Skeletal muscle satellite cell (primary cell): ENCODE measurements at regions not wholly inside any gene's neighbourhood (a gene's known extent, or its start where the extent isn't known, plus 50 kb on each side); places are given as distances from the start of the nearest gene placed in this dataset.
"Not testable (repeated sequence)": the region's sequence is repeated elsewhere in the genome, so short reads cannot be mapped to it uniquely, and the experiment has no call there.

Source experiments
- H3K27me3 ChIP-seq: 2 replicates; pipeline ENCODE4 v1.7.0; 2013; ENCODE audit warnings: low read length; ENCODE audit not compliant: control insufficient read depth, insufficient read depth
- H3K36me3 ChIP-seq: 2 replicates; pipeline ENCODE4 v1.7.0; 2013; ENCODE audit warnings: mild to moderate bottlenecking, control low read depth, low read length; ENCODE audit not compliant: insufficient read depth
- H3K4me1 ChIP-seq: 2 replicates; pipeline ENCODE4 v1.7.0; 2013; ENCODE audit warnings: low read length; ENCODE audit not compliant: control insufficient read depth, insufficient read depth
- H3K4me2 ChIP-seq: 2 replicates; pipeline ENCODE4 v1.7.0; 2013; ENCODE audit warnings: mild to moderate bottlenecking, low read length
- H3K4me3 ChIP-seq: 2 replicates; pipeline ENCODE4 v1.7.0; 2013; ENCODE audit warnings: low read length
- H3K9ac ChIP-seq: 2 replicates; pipeline ENCODE4 v1.7.0; 2013; ENCODE audit warnings: mild to moderate bottlenecking, low read depth, low read length, moderate library complexity
- H3K9me3 ChIP-seq: replicated peaks from 2 replicates; pipeline ENCODE4 v1.7.0; 2013; ENCODE audit warnings: mild to moderate bottlenecking, control low read depth, low read length

- not testable (repeated sequence) for H3K4me2 ChIP-seq, H3K9me3 ChIP-seq, H3K9ac ChIP-seq, H3K4me3 ChIP-seq, H3K27me3 ChIP-seq, H3K4me1 ChIP-seq, H3K36me3 ChIP-seq
Measured at GRCh38 chrX:124181515-124181914, 150.9 kb upstream of the TEX13D start.

GRCh38 chrX:124190440-124190839, 142.0 kb upstream of the TEX13D start:
- no peak overlapping the region for H3K4me3 ChIP-seq
- H3K9ac ChIP-seq: no peak overlapping the region
- no peaks in the 10 kb centered on the region for H3K9me3 ChIP-seq
- H3K36me3 ChIP-seq: no peaks in the 10 kb centered on the region
- peaks cover 5% of the 10 kb centered on the region for H3K4me1 ChIP-seq
- no peaks in the 10 kb centered on the region for H3K27me3 ChIP-seq
- no peak overlapping the region for H3K4me2 ChIP-seq

- Histone ChIP-seq H3K4me3 (no peak overlapping the region), H3K27me3 (no peaks in the 10 kb centered on the region), H3K36me3 (no peaks in the 10 kb centered on the region), H3K4me2 (peak overlapping the region; percentile 28), H3K9me3 (peaks cover 3% of the 10 kb centered on the region), H3K4me1 (peaks cover 5% of the 10 kb centered on the region), H3K9ac (peak overlapping the region; percentile 32)
Measured at GRCh38 chrX:124194199-124194598, 138.3 kb upstream of the TEX13D start.

- Histone ChIP-seq H3K4me2 (peak overlapping the region; percentile 28), H3K9ac (peak overlapping the region; percentile 32), H3K36me3 (no peaks in the 10 kb centered on the region), H3K27me3 (no peaks in the 10 kb centered on the region), H3K4me1 (peaks cover 5% of the 10 kb centered on the region), H3K9me3 (peaks cover 3% of the 10 kb centered on the region), H3K4me3 (no peak overlapping the region)
Measured at GRCh38 chrX:124194901-124195300, 137.6 kb upstream of the TEX13D start.

GRCh38 chrX:124203311-124203710, 129.1 kb upstream of the TEX13D start:
- H3K36me3 ChIP-seq: no peaks in the 10 kb centered on the region
- H3K4me1 ChIP-seq: no peaks in the 10 kb centered on the region
- no peaks in the 10 kb centered on the region for H3K27me3 ChIP-seq
- no peak overlapping the region for H3K4me3 ChIP-seq
- no peak overlapping the region for H3K4me2 ChIP-seq
- peaks cover 7% of the 10 kb centered on the region for H3K9me3 ChIP-seq
- H3K9ac ChIP-seq: no peak overlapping the region

- peaks cover 3% of the 10 kb centered on the region for H3K9me3 ChIP-seq
- H3K4me3 ChIP-seq: no peak overlapping the region
- H3K27me3 ChIP-seq: no peaks in the 10 kb centered on the region
- no peak overlapping the region for H3K4me2 ChIP-seq
- H3K36me3 ChIP-seq: no peaks in the 10 kb centered on the region
- no peak overlapping the region for H3K9ac ChIP-seq
- H3K4me1 ChIP-seq: no peaks in the 10 kb centered on the region
Measured at GRCh38 chrX:124208660-124209059, 123.8 kb upstream of the TEX13D start.

- no peaks in the 10 kb centered on the region for H3K36me3 ChIP-seq
- H3K9me3 ChIP-seq: peaks cover 3% of the 10 kb centered on the region
- H3K27me3 ChIP-seq: no peaks in the 10 kb centered on the region
- H3K9ac ChIP-seq: no peak overlapping the region
- no peak overlapping the region for H3K4me3 ChIP-seq
- no peak overlapping the region for H3K4me2 ChIP-seq
- H3K4me1 ChIP-seq: no peaks in the 10 kb centered on the region
Measured at GRCh38 chrX:124209792-124210576, 122.5 kb upstream of the TEX13D start.

- H3K9me3 ChIP-seq: no peaks in the 10 kb centered on the region
- no peak overlapping the region for H3K4me2 ChIP-seq
- no peaks in the 10 kb centered on the region for H3K4me1 ChIP-seq
- H3K27me3 ChIP-seq: peaks cover 2% of the 10 kb centered on the region
- no peaks in the 10 kb centered on the region for H3K36me3 ChIP-seq
- no peak overlapping the region for H3K4me3 ChIP-seq
- no peak overlapping the region for H3K9ac ChIP-seq
Measured at GRCh38 chrX:124211312-124211942, 121.0 kb upstream of the TEX13D start.

GRCh38 chrX:124212622-124213021, 119.8 kb upstream of the TEX13D start:
- H3K27me3 ChIP-seq: peaks cover 3% of the 10 kb centered on the region
- no peaks in the 10 kb centered on the region for H3K9me3 ChIP-seq
- no peaks in the 10 kb centered on the region for H3K36me3 ChIP-seq
- H3K4me3 ChIP-seq: no peak overlapping the region
- H3K9ac ChIP-seq: no peak overlapping the region
- H3K4me1 ChIP-seq: no peaks in the 10 kb centered on the region
- no peak overlapping the region for H3K4me2 ChIP-seq

- Histone ChIP-seq H3K9ac (no peak overlapping the region), H3K4me1 (no peaks in the 10 kb centered on the region), H3K27me3 (peaks cover 3% of the 10 kb centered on the region), H3K4me2 (no peak overlapping the region), H3K4me3 (no peak overlapping the region), H3K36me3 (no peaks in the 10 kb centered on the region), H3K9me3 (no peaks in the 10 kb centered on the region)
Measured at GRCh38 chrX:124215786-124216185, 116.7 kb upstream of the TEX13D start.

GRCh38 chrX:124216396-124217115, 115.9 kb upstream of the TEX13D start:
- Histone ChIP-seq H3K9ac (no peak overlapping the region), H3K4me2 (no peak overlapping the region), H3K4me1 (no peaks in the 10 kb centered on the region), H3K27me3 (peaks cover 3% of the 10 kb centered on the region), H3K9me3 (no peaks in the 10 kb centered on the region), H3K4me3 (no peak overlapping the region), H3K36me3 (no peaks in the 10 kb centered on the region)
